Peyer's patch (tissue), 4 donors: ENCODE measurements at regions not wholly inside any gene's neighbourhood (a gene's known extent, or its start where the extent isn't known, plus 50 kb on each side); places are given as distances from the start of the nearest gene placed in this dataset.

ENCODE experiments used
- CTCF ChIP-seq, 6 experiments: fragments of 450-650 bp in 4 of 6; fragments of 200-600 bp in 2 of 6; sonication (generic) in 1 of 6; IDR thresholded peaks; one replicate each; pipeline ENCODE4 v1.5.1; 2017 to 2019; ENCODE audit warnings: antibody characterized with exemption in 6 of 6, mild to moderate bottlenecking in 3 of 6, moderate library complexity in 1 of 6
- POLR2A ChIP-seq, 2 donors: fragments of 450-650 bp; IDR thresholded peaks; one replicate each; pipeline ENCODE4 v1.5.1; 2017; ENCODE audit warnings: antibody characterized with exemption in 2 of 2, mild to moderate bottlenecking in 2 of 2, moderate library complexity in 2 of 2

- TF ChIP-seq CTCF (IDR thresholded peaks at IDR 0.05) = no peak
- TF ChIP-seq POLR2A (IDR thresholded peaks at IDR 0.05) = no peak
These were observed 198.8 kb downstream of the IRS1 start for GRCh38 chr2:226600802-226601201.
